ENCODE measurements at regions not wholly inside any gene's neighbourhood (a gene's known extent, or its start where the extent isn't known, plus 50 kb on each side); places are given as distances from the start of the nearest gene placed in this dataset.

DNA sequence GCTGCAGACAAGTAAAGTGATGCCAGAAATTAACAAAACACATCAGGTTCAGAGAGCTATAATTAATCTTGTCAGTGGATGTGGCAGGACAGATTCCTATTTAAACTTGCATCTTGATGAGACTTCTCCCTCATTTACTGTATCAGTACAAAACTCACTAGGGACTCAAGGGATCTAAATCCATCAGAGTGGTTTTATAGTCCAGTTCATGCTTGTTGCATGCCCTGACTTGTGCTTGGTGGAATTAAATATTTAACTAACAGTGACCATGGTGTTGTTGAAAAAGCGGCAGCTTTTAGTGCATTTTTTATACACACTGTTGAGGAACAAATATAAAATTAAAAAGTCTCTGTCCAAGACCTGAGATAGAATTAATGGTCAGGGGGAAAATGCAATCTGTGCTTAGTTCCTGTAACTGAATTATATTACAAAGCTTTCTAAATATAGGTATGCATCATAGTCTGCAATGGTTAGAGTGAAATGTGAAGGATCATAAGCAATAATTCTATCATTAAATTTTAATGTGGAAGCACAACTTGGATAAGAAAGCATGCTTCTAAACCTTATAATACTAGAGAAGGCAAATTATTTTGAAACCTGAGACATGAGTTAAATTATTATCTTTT, 1475.5 kb upstream of the TENM4 start:
- TF ChIP-seq SP1 (IDR thresholded peaks at IDR 0.05) = no peak
- TF ChIP-seq TAF1 (conservative IDR thresholded peaks at IDR 0.05) = no peak

Data from liver (tissue), 1 donor.